ENCODE measurements at regions not wholly inside any gene's neighbourhood (a gene's known extent, or its start where the extent isn't known, plus 50 kb on each side); places are given as distances from the start of the nearest gene placed in this dataset.

DNA sequence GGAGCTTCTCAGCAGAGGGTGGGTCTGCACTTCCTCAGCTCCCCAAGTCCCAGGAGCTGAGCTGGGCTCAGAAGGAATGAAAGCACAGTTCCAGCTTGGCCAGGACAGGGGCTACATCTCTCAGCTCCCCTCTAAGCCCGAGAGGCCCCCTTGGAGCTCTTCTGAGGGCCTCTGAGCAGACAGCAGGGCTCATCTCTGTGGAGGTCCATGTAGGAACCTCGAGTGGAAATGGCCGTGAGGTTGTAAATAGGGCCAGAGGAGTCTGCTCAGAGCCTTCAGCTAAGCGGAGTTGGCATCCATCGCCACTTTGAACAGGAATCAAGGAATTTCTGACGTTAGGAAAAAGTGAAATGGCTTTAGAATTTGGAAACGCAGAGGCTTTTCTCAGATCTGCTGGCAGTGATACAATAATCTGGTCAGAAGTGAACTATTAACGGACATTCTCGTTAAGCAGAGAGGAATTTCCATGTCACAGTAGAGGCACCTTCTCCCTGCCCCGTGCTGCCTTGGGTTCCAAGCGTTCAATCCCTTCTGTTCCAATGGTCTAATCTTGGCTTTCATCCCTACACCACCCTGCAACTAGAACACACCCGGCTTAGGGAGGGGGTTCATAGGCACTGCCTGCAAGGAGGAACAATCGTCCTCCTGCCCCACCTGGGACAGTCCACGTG, 213.9 kb downstream of the NDUFA10 start:
- ATAC-seq (no peak), FAIRE-seq (no peak), DNase-seq (ENCODE audit: low read depth, low spot score) (no peak)
- CTCF ChIA-PET = no interaction called here
- Histone ChIP-seq H3K4me1 (ENCODE audit: control insufficient read depth, insufficient read depth, low read length) (no peaks in the 10 kb centered on the region), H3K9ac (ENCODE audit: control insufficient read depth, insufficient read depth, low read length) (no peak overlapping the region), H3K27me3 (replicated peaks in 1 of 2; ENCODE audit: control insufficient read depth in 2 of 2, insufficient read depth in 2 of 2, low read length in 1 of 2) (no peaks in the 10 kb centered on the region; a peak in 1 of 4 replicates), H2AFZ (ENCODE audit: control insufficient read depth, low read depth, low read length) (no peak overlapping the region), H3K9me3 (replicated peaks; ENCODE audit: control insufficient read depth, insufficient read depth, low read length) (no peaks in the 10 kb centered on the region), H3K36me3 (ENCODE audit: control insufficient read depth in 2 of 2, insufficient read depth in 2 of 2, low read length in 1 of 2) (no peaks in the 10 kb centered on the region), H3K4me2 (ENCODE audit: control insufficient read depth, insufficient read depth) (no peak overlapping the region), H3K79me2 (ENCODE audit: control insufficient read depth, insufficient read depth, low read length) (no peaks in the 10 kb centered on the region), H3K4me3 (no peak overlapping the region), H3K27ac (ENCODE audit: control insufficient read depth, insufficient read depth) (no peak overlapping the region), H4K20me1 (ENCODE audit: control insufficient read depth, insufficient read depth) (no peaks in the 10 kb centered on the region)
- no TSS peak for BruUV-seq (replicated peaks)
- RAD21 ChIA-PET (ENCODE audit: unreplicated experiment) = no interaction called here
- intact Hi-C loops (cut with micrococcal nuclease; ENCODE audit: unreplicated experiment) = no loop called here
- POLR2A ChIA-PET = no interaction called here
- in situ Hi-C loops (cut with MboI) = no loop called here
- TF ChIP-seq YY1 (IDR thresholded peaks at IDR 0.05; ENCODE audit: low read depth, low read length) (no peak), NR2C2 (IDR thresholded peaks at IDR 0.05; ENCODE audit: borderline replicate concordance, control insufficient read depth, insufficient read length, low read depth) (no peak)
- 22% methylated on average over 14 of the region's 14 CpGs for WGBS (ENCODE audit: insufficient coverage, insufficient replicate concordance, low lambda C conversion rate, missing lambda C conversion rate)
- SMC1A ChIA-PET (ENCODE audit: uncharacterized antibody, unreplicated experiment) = no interaction called here

DNA sequence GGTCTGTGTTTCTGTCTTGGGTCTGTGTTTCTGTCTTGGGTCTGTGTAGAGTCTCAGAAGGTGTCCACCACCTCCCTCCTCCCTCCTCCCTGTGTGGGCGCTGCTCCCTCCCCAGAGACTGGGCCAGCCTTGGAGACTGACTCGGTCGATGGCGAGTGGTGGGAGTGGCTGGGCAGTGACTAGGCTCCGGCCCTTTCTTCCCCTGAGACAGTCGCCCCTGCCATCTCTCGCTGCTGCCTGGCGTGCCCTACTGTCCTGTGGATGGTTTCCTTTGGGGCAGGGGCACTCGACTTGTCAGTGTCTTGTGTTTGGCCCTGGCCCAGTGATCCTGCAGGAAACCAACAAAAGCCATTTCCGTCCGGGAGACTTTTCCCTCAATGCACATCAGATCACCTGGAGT, 215.8 kb downstream of the NDUFA10 start:
- Histone ChIP-seq H3K27me3 (replicated peaks in 1 of 2; ENCODE audit: control insufficient read depth in 2 of 2, insufficient read depth in 2 of 2, low read length in 1 of 2) (no peaks in the 10 kb centered on the region; a peak in 1 of 4 replicates), H3K4me2 (ENCODE audit: control insufficient read depth, insufficient read depth) (no peak overlapping the region), H3K36me3 (ENCODE audit: control insufficient read depth in 2 of 2, insufficient read depth in 2 of 2, low read length in 1 of 2) (no peaks in the 10 kb centered on the region), H3K9me3 (replicated peaks; ENCODE audit: control insufficient read depth, insufficient read depth, low read length) (no peaks in the 10 kb centered on the region), H4K20me1 (ENCODE audit: control insufficient read depth, insufficient read depth) (no peaks in the 10 kb centered on the region), H3K4me1 (ENCODE audit: control insufficient read depth, insufficient read depth, low read length) (no peaks in the 10 kb centered on the region), H3K9ac (ENCODE audit: control insufficient read depth, insufficient read depth, low read length) (no peak overlapping the region), H2AFZ (ENCODE audit: control insufficient read depth, low read depth, low read length) (no peak overlapping the region), H3K79me2 (ENCODE audit: control insufficient read depth, insufficient read depth, low read length) (no peaks in the 10 kb centered on the region), H3K27ac (ENCODE audit: control insufficient read depth, insufficient read depth) (no peak overlapping the region), H3K4me3 (no peak overlapping the region)
- WGBS (ENCODE audit: insufficient coverage, insufficient replicate concordance, low lambda C conversion rate, missing lambda C conversion rate) = 23% methylated on average over 6 of the region's 11 CpGs
- ChIA-PET CTCF (no interaction called here), RAD21 (ENCODE audit: unreplicated experiment) (no interaction called here), SMC1A (ENCODE audit: uncharacterized antibody, unreplicated experiment) (no interaction called here), POLR2A (no interaction called here)
- no peak for DNase-seq (ENCODE audit: low read depth, low spot score)
- no peak for FAIRE-seq
- BruUV-seq (replicated peaks) = no TSS peak
- ATAC-seq = no peak
- intact Hi-C loops (cut with micrococcal nuclease; ENCODE audit: unreplicated experiment) = no loop called here
- in situ Hi-C loops (cut with MboI) = no loop called here
- TF ChIP-seq RAD21 (IDR thresholded peaks at IDR 0.05; ENCODE audit: insufficient read depth, low read depth, low read length) (no peak), MYB (IDR thresholded peaks at IDR 0.05; ENCODE audit: borderline replicate concordance, low read depth, low read length) (no peak), SMC3 (IDR thresholded peaks at IDR 0.05; ENCODE audit: borderline replicate concordance, low read length) (no peak), CHD4 (IDR thresholded peaks at IDR 0.05) (no peak), PML (IDR thresholded peaks at IDR 0.05; ENCODE audit: low read length) (no peak), NFXL1 (IDR thresholded peaks at IDR 0.05; ENCODE audit: borderline replicate concordance) (no peak), FOXK2 (IDR thresholded peaks at IDR 0.05) (no peak), BACH1 (IDR thresholded peaks at IDR 0.05; ENCODE audit: borderline replicate concordance) (no peak), BHLHE40 (IDR thresholded peaks at IDR 0.05; ENCODE audit: borderline replicate concordance in 1 of 2, low read depth in 2 of 2, low read length in 1 of 2) (no peak), RFX5 (IDR thresholded peaks at IDR 0.05; ENCODE audit: low read depth, low read length) (no peak), NR2C1 (IDR thresholded peaks at IDR 0.05) (no peak)
- TF ChIP-seq, protein P1, sequence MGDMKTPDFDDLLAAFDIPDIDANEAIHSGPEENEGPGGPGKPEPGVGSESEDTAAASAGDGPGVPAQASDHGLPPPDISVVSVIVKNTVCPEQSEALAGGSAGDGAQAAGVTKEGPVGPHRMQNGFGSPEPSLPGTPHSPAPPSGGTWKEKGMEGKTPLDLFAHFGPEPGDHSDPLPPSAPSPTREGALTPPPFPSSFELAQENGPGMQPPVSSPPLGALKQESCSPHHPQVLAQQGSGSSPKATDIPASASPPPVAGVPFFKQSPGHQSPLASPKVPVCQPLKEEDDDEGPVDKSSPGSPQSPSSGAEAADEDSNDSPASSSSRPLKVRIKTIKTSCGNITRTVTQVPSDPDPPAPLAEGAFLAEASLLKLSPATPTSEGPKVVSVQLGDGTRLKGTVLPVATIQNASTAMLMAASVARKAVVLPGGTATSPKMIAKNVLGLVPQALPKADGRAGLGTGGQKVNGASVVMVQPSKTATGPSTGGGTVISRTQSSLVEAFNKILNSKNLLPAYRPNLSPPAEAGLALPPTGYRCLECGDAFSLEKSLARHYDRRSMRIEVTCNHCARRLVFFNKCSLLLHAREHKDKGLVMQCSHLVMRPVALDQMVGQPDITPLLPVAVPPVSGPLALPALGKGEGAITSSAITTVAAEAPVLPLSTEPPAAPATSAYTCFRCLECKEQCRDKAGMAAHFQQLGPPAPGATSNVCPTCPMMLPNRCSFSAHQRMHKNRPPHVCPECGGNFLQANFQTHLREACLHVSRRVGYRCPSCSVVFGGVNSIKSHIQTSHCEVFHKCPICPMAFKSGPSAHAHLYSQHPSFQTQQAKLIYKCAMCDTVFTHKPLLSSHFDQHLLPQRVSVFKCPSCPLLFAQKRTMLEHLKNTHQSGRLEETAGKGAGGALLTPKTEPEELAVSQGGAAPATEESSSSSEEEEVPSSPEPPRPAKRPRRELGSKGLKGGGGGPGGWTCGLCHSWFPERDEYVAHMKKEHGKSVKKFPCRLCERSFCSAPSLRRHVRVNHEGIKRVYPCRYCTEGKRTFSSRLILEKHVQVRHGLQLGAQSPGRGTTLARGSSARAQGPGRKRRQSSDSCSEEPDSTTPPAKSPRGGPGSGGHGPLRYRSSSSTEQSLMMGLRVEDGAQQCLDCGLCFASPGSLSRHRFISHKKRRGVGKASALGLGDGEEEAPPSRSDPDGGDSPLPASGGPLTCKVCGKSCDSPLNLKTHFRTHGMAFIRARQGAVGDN (IDR thresholded peaks at IDR 0.05) = no peak
- TF ChIP-seq, protein P2, sequence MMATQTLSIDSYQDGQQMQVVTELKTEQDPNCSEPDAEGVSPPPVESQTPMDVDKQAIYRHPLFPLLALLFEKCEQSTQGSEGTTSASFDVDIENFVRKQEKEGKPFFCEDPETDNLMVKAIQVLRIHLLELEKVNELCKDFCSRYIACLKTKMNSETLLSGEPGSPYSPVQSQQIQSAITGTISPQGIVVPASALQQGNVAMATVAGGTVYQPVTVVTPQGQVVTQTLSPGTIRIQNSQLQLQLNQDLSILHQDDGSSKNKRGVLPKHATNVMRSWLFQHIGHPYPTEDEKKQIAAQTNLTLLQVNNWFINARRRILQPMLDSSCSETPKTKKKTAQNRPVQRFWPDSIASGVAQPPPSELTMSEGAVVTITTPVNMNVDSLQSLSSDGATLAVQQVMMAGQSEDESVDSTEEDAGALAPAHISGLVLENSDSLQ (IDR thresholded peaks at IDR 0.05) = no peak

All from GM12878 (cell line).